ENCODE measurements at regions not wholly inside any gene's neighbourhood (a gene's known extent, or its start where the extent isn't known, plus 50 kb on each side); places are given as distances from the start of the nearest gene placed in this dataset.
A peak's percentile ranks its signal among the peaks of the same experiment; 100 is the strongest.

DNA sequence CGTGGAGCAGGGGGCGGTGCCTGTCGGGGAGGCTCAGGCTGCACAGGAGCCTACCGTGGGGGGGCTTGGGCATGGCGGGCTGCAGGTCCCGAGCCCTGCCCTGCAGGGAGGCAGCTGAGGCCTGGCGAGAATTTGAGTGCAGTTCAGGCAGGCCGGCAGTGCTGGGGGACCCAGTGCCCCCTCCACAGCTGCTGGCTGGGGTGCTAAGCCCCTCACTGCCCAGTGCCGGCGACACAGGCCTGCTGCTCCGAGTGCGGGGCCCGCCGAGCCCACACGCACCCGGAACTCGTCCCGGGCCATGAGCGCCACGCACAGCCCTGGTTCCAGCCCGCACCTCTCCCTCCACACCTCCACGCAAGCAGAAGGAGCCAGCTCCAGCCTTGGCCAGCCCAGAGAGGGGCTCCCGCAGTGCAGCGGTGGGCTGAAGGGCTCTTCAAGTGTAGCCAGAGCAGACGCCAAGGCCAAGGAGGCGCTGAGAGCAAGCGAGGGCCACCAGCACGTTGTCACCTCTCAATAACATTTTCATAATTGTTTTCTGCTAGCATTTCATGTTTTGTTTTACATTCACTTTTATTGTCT lies 1378.9 kb upstream of the CELF4 start:
- ChIA-PET CTCF (no interaction called here), POLR2A (ENCODE audit: low non-redundant PET) (interaction anchor here (0.5 kb wide), 1 partner anchor 13 kb away, joined by 3 read pairs; no protein-coding TSS in a partner anchor)
- TF ChIP-seq, protein P1, sequence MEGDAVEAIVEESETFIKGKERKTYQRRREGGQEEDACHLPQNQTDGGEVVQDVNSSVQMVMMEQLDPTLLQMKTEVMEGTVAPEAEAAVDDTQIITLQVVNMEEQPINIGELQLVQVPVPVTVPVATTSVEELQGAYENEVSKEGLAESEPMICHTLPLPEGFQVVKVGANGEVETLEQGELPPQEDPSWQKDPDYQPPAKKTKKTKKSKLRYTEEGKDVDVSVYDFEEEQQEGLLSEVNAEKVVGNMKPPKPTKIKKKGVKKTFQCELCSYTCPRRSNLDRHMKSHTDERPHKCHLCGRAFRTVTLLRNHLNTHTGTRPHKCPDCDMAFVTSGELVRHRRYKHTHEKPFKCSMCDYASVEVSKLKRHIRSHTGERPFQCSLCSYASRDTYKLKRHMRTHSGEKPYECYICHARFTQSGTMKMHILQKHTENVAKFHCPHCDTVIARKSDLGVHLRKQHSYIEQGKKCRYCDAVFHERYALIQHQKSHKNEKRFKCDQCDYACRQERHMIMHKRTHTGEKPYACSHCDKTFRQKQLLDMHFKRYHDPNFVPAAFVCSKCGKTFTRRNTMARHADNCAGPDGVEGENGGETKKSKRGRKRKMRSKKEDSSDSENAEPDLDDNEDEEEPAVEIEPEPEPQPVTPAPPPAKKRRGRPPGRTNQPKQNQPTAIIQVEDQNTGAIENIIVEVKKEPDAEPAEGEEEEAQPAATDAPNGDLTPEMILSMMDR (conservative IDR thresholded peaks at IDR 0.05; ENCODE audit: low read depth): no peak
- DNase-seq (ENCODE audit: low spot score): no peak
- no peak overlapping the region for H3K27ac ChIP-seq

DNA sequence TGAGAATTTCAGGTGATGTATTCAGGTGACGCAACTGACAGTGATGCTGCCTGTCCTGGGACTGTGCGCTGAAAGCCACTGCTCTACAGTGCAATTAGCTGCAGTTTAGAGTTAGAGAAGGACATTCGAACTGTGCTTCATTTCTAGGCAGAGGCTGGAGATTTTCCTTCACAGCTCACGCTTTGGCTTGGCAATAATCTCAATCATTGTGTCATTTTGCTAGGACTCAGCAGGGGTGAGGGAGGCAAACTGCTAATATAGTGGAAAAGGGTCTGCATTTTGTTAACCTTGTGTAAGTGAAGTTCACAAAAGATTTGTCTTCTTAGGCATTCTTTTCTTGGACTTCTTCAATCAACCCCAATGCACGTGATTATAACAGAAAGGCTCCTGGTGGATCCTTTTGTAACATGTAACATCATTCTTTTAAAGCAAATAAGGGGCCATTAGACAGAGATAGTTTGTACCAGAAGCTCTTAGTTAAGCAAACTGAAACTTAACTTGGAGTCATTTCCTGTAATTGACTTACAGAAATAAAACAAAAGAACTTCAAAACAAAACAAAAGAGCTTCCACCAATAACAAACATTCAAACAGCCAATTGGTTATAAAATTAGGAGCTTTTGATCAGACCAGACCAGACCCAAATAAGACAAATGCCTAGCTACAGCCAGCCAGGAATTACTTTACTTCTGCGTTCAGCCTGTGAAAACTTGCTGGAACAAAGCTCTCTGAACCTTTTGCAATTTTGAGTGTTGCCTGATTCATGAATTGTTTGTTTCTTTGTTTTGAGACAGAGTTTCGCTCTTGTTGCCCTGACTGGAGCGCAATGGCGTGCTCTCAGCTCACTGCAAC lies 1376.3 kb upstream of the CELF4 start:
- DNase-seq (ENCODE audit: low spot score): no peak
- TF ChIP-seq, protein P1 (conservative IDR thresholded peaks at IDR 0.05; ENCODE audit: low read depth): no peak
- ChIA-PET POLR2A (ENCODE audit: low non-redundant PET) (no interaction called here), CTCF (no interaction called here)
- no peak overlapping the region for H3K27ac ChIP-seq

DNA sequence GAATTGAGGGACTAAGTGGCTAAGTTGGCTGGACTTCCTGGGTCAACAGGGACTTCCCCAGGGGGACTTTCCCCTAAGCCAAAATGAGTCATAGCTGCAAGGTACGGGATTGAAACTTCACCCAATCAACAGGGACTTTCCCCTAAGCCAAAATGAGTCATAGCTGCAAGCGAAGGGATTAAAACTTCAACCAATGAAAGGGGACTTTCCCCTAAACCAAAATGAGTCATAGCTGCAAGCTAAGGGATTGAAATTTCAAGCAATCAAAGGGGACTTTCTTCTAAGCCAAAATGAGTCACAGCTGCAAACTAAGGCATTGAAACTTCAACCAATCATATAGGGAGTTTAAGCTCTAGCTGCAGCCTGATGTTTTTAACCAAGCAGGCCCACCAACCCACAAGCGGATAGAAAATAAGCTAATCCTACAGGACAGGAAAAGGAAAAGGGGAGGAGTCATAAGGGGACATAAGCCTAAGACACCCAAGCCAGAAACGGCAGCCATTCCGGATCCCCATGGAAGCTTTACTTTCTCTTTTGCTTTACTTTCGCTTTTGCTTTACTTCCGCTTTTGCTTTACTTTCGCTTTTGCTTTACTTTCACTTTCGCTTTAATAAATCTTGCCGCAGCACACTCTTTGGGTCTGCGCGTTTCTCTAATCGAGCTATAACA lies 1375.4 kb upstream of the CELF4 start:
- ChIA-PET POLR2A (ENCODE audit: low non-redundant PET) (no interaction called here), CTCF (no interaction called here)
- H3K27ac ChIP-seq: no peak overlapping the region
- DNase-seq (ENCODE audit: low spot score): peak; percentile 21
- TF ChIP-seq, protein P1 (conservative IDR thresholded peaks at IDR 0.05; ENCODE audit: low read depth): no peak

DNA sequence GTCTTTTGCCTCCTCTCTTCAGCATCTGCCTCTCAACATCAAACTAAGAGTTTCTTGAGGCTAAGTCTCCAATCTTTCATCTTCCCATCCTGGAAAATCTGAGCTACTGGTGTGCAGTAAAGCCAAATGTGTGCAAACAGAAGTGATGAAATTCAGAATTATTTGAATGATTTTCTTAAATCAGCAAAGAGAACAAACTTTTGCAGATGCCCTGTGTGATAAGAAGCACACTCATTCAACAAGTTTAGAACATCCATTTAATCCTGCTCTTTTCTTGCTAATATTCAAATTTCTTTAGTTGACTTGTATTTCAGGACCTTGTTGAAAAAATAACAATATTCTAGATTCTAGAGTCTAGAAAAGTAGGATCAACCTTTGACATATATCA lies 1374.9 kb upstream of the CELF4 start:
- H3K27ac ChIP-seq: no peak overlapping the region
- ChIA-PET POLR2A (ENCODE audit: low non-redundant PET) (no interaction called here), CTCF (no interaction called here)
- TF ChIP-seq, protein P1 (conservative IDR thresholded peaks at IDR 0.05; ENCODE audit: low read depth): no peak
- no peak for DNase-seq (ENCODE audit: low spot score)

DNA sequence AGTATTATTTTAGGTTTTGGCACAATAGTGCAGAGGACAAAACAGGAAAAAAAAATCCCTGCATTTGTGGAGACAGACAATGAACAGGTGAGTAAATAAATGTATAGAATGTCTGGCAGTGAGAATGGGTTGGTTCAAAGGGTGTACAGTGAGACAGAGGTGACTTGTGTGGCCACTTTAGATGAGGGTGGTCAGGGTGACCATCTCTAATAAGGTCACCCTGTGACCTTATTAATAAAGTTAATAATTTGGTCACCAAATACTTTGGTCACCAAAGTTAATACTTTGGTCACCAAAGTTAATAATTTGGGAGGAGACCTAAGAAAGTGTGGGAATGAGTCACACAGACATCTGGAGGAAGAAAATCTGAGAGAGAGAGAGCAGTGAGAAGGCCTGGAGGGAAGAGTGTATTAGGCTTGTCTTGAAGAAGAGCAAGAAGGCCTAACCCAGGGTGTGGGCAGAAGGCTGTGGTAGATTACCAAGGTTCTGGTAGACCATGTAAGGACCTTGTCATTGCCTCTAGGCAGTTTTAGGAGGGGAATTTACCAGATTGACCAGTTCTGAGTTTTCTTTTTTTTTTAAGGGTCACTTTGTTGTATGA lies 1368.4 kb upstream of the CELF4 start:
- ChIA-PET POLR2A (ENCODE audit: low non-redundant PET) (no interaction called here), CTCF (no interaction called here)
- DNase-seq (ENCODE audit: low spot score): no peak
- TF ChIP-seq, protein P1 (conservative IDR thresholded peaks at IDR 0.05; ENCODE audit: low read depth): no peak
- no peak overlapping the region for H3K27ac ChIP-seq

DNA sequence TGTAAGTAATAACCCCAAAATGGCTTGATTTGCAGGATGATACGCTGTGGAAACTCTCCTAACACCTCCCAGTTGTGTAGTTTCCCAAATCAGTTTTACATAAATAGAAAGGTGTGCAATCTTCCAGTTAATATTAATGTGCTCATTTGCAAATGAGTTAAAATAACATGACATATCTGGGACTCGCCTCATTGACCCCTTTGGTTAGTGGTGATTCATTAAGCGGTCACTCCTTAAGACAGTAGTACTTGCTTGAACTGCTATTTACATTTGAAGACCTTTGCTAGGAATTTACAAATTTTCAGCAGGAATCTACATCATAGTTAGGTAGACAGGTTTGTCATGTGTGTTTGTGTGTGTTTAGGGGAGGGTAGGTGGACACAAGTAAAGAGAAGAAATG lies 1367.7 kb upstream of the CELF4 start:
- CTCF ChIA-PET: no interaction called here
- POLR2A ChIA-PET (ENCODE audit: low non-redundant PET): no interaction called here
- H3K27ac ChIP-seq: no peak overlapping the region
- TF ChIP-seq, protein P1 (conservative IDR thresholded peaks at IDR 0.05; ENCODE audit: low read depth): no peak
- DNase-seq (ENCODE audit: low spot score): no peak

Data from RWPE1 (cell line).